EL (cell line): ENCODE measurements at regions not wholly inside any gene's neighbourhood (a gene's known extent, or its start where the extent isn't known, plus 50 kb on each side); places are given as distances from the start of the nearest gene placed in this dataset.
A peak's percentile ranks its signal among the peaks of the same experiment; 100 is the strongest.
"Not testable (repeated sequence)": the region's sequence is repeated elsewhere in the genome, so short reads cannot be mapped to it uniquely, and the experiment has no call there.

Experiments
- DNase-seq: peaks from one replicate; pipeline ENCODE4 v3.0.0-alpha.2; 2016

DNA sequence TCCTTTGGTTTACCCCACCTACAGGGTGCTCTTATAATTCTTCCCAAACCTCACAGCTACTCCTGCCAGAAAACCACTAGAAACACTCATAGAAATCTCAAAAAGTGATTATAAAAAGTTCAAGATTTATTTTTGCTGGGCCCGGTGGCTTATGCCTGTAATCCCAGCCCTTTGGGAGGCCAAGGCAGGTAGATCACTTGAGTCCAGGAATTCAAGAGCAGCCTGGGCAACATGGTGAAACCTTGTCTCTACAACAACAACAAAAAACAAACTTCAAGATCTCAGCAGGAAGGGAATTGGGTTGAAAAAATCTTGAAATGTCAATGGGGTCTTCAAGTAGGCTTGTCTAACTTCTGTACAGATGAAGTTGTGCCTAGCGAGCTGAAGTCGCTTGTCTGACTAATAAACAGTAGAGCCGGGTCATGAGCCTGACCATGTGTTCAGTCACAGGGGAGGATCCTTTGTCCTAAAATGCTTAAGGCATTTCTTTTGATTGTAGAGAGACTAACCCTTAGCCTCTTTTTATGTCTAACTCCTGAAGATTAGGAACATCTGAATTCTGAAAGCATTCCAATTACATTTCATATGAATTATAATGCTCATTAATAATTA, 124.6 kb downstream of the NOC3L start:
- DNase-seq: no peak

- no peak for DNase-seq
These were observed 123.0 kb downstream of the NOC3L start for GRCh38 chr10:94239696-94240095.

GRCh38 chr10:94240491-94240890, 122.2 kb downstream of the NOC3L start:
- DNase-seq: no peak

GRCh38 chr10:94240901-94241300, 121.8 kb downstream of the NOC3L start:
- DNase-seq: no peak

DNA sequence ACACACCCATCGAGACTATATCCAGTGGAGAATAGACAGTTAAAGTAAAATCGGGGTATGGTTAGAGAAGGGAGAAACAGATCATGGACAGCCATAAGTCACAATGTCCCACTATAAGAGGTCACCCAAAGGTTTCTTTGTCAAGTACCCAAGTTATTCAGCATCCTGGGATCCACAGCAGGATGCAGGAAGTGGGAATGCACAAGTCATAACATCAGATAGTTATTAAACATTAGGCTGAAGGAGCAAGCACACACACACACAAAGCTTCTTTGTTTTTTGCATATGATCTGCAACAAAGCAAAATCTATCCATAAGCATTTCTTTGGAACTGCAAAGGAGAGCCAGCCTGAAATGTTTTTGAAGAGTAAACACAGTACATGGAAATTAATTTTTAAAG, 111.6 kb downstream of the NOC3L start:
- no peak for DNase-seq

GRCh38 chr10:94251568-94251967, 111.2 kb downstream of the NOC3L start:
- DNase-seq: no peak

- not testable (repeated sequence) for DNase-seq
These were observed 105.3 kb downstream of the NOC3L start for GRCh38 chr10:94257407-94257806.

GRCh38 chr10:94260455-94260854, 102.3 kb downstream of the NOC3L start:
- no peak for DNase-seq

- DNase-seq: no peak
These were observed 98.7 kb downstream of the NOC3L start for GRCh38 chr10:94264085-94264484.

- DNase-seq: no peak
These were observed 96.6 kb downstream of the NOC3L start for GRCh38 chr10:94266091-94266490.

DNA sequence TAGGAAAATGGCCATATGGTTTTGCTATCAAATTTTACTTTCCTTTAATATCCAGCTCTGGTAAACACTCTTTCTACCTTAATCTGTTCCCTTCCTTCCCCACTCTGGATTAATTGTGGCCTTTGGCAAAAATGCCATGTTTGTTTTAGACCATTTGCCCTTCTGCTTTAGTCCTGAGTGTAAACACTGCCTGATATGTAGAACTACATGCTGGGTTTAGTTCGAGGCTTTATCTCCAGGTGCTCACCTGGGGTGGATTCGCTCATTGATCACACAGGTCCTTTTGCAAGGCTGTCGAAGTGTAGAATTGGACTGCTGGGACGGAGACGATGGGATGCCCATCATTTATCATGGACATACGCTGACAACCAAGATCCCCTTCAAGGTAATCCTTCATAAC, 94.1 kb downstream of the NOC3L start:
- no peak for DNase-seq

GRCh38 chr10:94274142-94274787, 88.5 kb downstream of the NOC3L start:
- DNase-seq: no peak

- no peak for DNase-seq
These were observed 86.6 kb downstream of the NOC3L start for GRCh38 chr10:94276140-94276539.

DNA sequence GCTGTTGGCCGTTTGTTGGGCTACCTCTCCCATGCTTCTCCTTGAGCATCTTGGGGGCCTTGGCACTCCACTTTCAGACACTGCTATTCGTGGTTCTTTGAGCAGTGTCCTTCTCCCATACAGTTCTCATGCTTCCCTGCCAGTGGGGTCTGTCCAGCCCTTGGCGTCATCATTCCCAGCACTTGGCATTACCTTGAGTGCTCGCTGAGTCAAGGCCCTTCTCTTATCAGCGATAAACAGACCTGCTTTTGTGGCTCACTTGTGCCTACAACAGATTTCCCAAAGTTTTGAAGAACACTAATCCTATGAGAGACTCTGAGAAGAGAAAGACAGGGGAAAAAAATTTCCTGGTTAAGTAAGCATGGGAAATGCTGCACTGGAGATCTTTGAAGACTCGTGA, 85.3 kb downstream of the NOC3L start:
- no peak for DNase-seq

DNA sequence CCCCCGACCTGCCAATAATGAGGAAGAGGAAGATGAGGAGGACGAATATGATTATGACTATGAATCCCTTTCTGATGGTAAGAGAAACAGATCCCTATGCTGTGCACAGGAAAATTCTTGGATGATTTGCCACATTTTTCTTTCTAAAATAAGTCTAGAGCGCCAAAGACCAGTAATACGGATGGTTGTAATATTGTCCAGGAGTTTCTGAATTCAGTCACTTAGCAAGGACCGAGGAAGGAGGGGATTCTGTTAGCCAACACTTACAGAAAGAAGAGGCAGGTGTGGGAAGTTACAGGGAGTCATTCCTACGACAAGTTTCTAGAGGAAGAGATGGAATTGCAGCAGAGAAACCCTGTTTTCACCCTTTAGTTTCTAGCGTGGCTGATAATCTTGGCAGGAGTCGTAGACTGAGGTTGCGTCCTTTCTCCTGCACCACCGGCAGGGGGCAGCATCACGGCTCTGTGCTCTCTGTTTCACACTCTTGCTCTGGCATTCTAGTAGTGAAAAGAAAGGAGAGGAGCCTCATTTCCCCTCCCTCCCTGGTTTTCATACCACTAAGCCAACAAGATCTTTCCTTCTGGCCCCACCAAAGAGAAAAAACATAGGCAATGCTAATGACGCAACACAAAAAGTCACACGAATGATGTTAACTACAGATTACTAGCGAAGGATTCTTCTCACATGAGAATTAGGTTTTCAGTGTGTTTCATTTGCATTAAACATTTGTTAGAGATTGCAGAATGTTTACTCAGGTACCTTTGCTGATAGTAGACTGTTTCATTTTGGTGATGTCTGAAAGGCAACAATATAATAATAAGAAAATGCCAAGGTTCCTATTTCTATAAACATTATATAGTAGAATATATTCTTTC, 82.7 kb downstream of the NOC3L start:
- peak; percentile 60 for DNase-seq

GRCh38 chr10:94281654-94282053, 81.1 kb downstream of the NOC3L start:
- no peak for DNase-seq

GRCh38 chr10:94282369-94282768, 80.4 kb downstream of the NOC3L start:
- DNase-seq: no peak
